OCI-LY7 (cell line): ENCODE measurements at regions not wholly inside any gene's neighbourhood (a gene's known extent, or its start where the extent isn't known, plus 50 kb on each side); places are given as distances from the start of the nearest gene placed in this dataset.

Experiments
- CTCF ChIP-seq: fragments of 200-600 bp; sonication (generic); conservative IDR thresholded peaks from 2 replicates; pipeline ENCODE4 v1.5.1; 2014; ENCODE audit warnings: mild to moderate bottlenecking, antibody characterized with exemption, low read length, moderate library complexity, mixed read lengths
- EZH2phosphoT487 ChIP-seq: fragments of 200-600 bp; sonication (generic); IDR thresholded peaks from 2 replicates; pipeline ENCODE4 v1.6.1; 2018; ENCODE audit warnings: low read depth, borderline replicate concordance, mild to moderate bottlenecking, mixed run types, antibody characterized with exemption, low read length, moderate library complexity, mixed read lengths

GRCh38 chr17:63278728-63279442 is 167.2 kb downstream of the CYB561 start:
- TF ChIP-seq CTCF (no peak), EZH2phosphoT487 (no peak)
